ENCODE measurements at regions not wholly inside any gene's neighbourhood (a gene's known extent, or its start where the extent isn't known, plus 50 kb on each side); places are given as distances from the start of the nearest gene placed in this dataset.

DNA sequence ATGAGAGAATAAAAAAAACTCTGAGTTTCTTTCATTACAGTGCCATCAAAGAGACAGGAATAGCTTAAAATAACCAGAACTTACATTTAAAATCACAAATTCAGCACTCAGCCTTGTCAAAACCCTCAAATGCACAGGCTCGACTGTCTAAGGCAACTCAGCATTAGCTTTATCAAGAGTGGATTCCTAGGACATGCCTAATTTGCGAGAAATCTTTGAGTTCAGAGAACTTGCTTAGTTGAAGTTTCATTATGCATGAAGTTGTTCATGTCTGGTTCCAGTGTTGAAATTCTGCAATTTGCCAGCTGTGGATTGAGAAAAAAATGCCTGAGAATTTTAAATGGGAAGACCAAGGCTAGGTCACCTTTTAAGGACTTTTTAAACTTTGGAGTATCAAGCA, 151.1 kb downstream of the LRRC70 start:
- H3K9ac ChIP-seq (ENCODE audit: low read length) = no peak overlapping the region
- H3K9me2 ChIP-seq (ENCODE audit: insufficient read depth, low read length) = no peaks in the 10 kb centered on the region
- H3K27ac ChIP-seq (ENCODE audit: low read length) = no peak overlapping the region
- no peaks in the 10 kb centered on the region for H3K27me3 ChIP-seq (ENCODE audit: insufficient read depth, low read depth, low read length)
- no peaks in the 10 kb centered on the region for H3F3A ChIP-seq (ENCODE audit: insufficient read depth, low read length, poor library complexity, severe bottlenecking)
- no peak overlapping the region for H2AFZ ChIP-seq (ENCODE audit: low read depth, low read length)
- no peaks in the 10 kb centered on the region for H3K79me2 ChIP-seq (replicated peaks; ENCODE audit: insufficient read depth, low read length)
- H3K36me3 ChIP-seq (ENCODE audit: insufficient read depth, low read length) = no peaks in the 10 kb centered on the region
- no peaks in the 10 kb centered on the region for H3K9me3 ChIP-seq (ENCODE audit: low read length)
- H3K4me2 ChIP-seq (ENCODE audit: low read length) = no peak overlapping the region
- H4K20me1 ChIP-seq (ENCODE audit: insufficient read depth) = no peaks in the 10 kb centered on the region
- no peak overlapping the region for H3K4me3 ChIP-seq (ENCODE audit: low read length)
- TF ChIP-seq MXI1 (conservative IDR thresholded peaks at IDR 0.05; ENCODE audit: poor library complexity, severe bottlenecking) (no peak), POLR2AphosphoS5 (IDR thresholded peaks at IDR 0.05) (no peak), TAF1 (IDR thresholded peaks at IDR 0.05; ENCODE audit: low read depth) (no peak), EZH2 (IDR thresholded peaks at IDR 0.05; ENCODE audit: borderline replicate concordance, insufficient read depth, low read length, poor library complexity, severe bottlenecking) (no peak), REST (IDR thresholded peaks at IDR 0.05; ENCODE audit: borderline replicate concordance) (no peak), EP300 (conservative IDR thresholded peaks at IDR 0.05; ENCODE audit: poor library complexity, severe bottlenecking) (no peak), SMC3 (conservative IDR thresholded peaks at IDR 0.05; ENCODE audit: poor library complexity) (no peak)

DNA sequence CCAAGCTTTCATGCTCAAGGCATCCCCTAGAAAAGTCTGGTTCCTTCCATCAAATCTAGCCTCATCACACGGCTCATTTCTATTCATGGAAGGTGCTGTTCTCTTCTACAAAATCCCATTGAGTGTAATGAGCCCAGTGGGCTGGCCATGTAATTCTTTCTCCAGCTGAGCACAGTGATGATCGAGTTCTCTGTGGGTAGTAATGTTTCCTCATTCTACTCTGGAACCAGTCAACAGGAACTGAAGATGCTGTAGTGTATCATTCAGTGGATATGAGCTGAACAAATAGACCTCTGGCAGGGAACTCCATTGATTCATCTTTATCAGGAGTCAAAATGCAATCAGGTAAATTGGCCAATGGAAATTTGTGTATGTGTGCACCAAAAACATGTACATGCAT, 149.2 kb downstream of the LRRC70 start:
- Histone ChIP-seq H3K27me3 (ENCODE audit: insufficient read depth, low read depth, low read length) (no peaks in the 10 kb centered on the region), H2AFZ (ENCODE audit: low read depth, low read length) (no peak overlapping the region), H4K20me1 (ENCODE audit: insufficient read depth) (no peaks in the 10 kb centered on the region), H3K36me3 (ENCODE audit: insufficient read depth, low read length) (no peaks in the 10 kb centered on the region), H3K4me2 (ENCODE audit: low read length) (no peak overlapping the region), H3K9me3 (ENCODE audit: low read length) (no peaks in the 10 kb centered on the region), H3K4me3 (ENCODE audit: low read length) (no peak overlapping the region), H3K27ac (ENCODE audit: low read length) (no peak overlapping the region), H3K79me2 (replicated peaks; ENCODE audit: insufficient read depth, low read length) (no peaks in the 10 kb centered on the region), H3F3A (ENCODE audit: insufficient read depth, low read length, poor library complexity, severe bottlenecking) (no peaks in the 10 kb centered on the region), H3K9ac (ENCODE audit: low read length) (no peak overlapping the region), H3K9me2 (ENCODE audit: insufficient read depth, low read length) (no peaks in the 10 kb centered on the region)
- TF ChIP-seq REST (IDR thresholded peaks at IDR 0.05; ENCODE audit: borderline replicate concordance) (no peak), EP300 (conservative IDR thresholded peaks at IDR 0.05; ENCODE audit: poor library complexity, severe bottlenecking) (no peak), MXI1 (conservative IDR thresholded peaks at IDR 0.05; ENCODE audit: poor library complexity, severe bottlenecking) (no peak), EZH2 (IDR thresholded peaks at IDR 0.05; ENCODE audit: borderline replicate concordance, insufficient read depth, low read length, poor library complexity, severe bottlenecking) (no peak), RAD21 (conservative IDR thresholded peaks at IDR 0.05) (no peak), TAF1 (IDR thresholded peaks at IDR 0.05; ENCODE audit: low read depth) (no peak), POLR2AphosphoS5 (IDR thresholded peaks at IDR 0.05) (no peak), SMC3 (conservative IDR thresholded peaks at IDR 0.05; ENCODE audit: poor library complexity) (no peak)
- TF ChIP-seq, protein P1, sequence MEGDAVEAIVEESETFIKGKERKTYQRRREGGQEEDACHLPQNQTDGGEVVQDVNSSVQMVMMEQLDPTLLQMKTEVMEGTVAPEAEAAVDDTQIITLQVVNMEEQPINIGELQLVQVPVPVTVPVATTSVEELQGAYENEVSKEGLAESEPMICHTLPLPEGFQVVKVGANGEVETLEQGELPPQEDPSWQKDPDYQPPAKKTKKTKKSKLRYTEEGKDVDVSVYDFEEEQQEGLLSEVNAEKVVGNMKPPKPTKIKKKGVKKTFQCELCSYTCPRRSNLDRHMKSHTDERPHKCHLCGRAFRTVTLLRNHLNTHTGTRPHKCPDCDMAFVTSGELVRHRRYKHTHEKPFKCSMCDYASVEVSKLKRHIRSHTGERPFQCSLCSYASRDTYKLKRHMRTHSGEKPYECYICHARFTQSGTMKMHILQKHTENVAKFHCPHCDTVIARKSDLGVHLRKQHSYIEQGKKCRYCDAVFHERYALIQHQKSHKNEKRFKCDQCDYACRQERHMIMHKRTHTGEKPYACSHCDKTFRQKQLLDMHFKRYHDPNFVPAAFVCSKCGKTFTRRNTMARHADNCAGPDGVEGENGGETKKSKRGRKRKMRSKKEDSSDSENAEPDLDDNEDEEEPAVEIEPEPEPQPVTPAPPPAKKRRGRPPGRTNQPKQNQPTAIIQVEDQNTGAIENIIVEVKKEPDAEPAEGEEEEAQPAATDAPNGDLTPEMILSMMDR (IDR thresholded peaks at IDR 0.05; ENCODE audit: poor library complexity, severe bottlenecking) = no peak
